ENCODE measurements at regions not wholly inside any gene's neighbourhood (a gene's known extent, or its start where the extent isn't known, plus 50 kb on each side); places are given as distances from the start of the nearest gene placed in this dataset.

- Histone ChIP-seq H3K4me1 (ENCODE audit: control insufficient read depth in 4 of 4, insufficient read depth in 4 of 4, low read length in 3 of 4) (no peaks in the 10 kb centered on the region), H3K27me3 (ENCODE audit: control insufficient read depth in 4 of 4, insufficient read depth in 4 of 4, low read length in 3 of 4) (peaks cover 0 to 3% (median 1%) of the 10 kb centered on the region in 4 donors), H3K36me3 (ENCODE audit: control insufficient read depth in 4 of 4, insufficient read depth in 3 of 4, low read depth in 1 of 4, low read length in 3 of 4) (no peaks in the 10 kb centered on the region), H3K9ac (ENCODE audit: low read depth in 1 of 2, low read length in 2 of 2) (no peak overlapping the region), H3K27ac (ENCODE audit: low read depth in 1 of 2, low read length in 2 of 2) (no peak overlapping the region), H3K9me3 (ENCODE audit: control insufficient read depth in 4 of 4, low read length in 3 of 4) (no peaks in the 10 kb centered on the region), H3K4me3 (ENCODE audit: low read depth in 1 of 3, low read length in 3 of 3) (no peak overlapping the region)
- 65% methylated on average over 2 of the region's 2 CpGs for WGBS
- no peak for TF ChIP-seq RAD21 (IDR thresholded peaks at IDR 0.05)
- no peak for TF ChIP-seq JUND (IDR thresholded peaks at IDR 0.05)
- TF ChIP-seq HNF4A (conservative IDR thresholded peaks at IDR 0.05), result no peak
- no peak for TF ChIP-seq YY1 (IDR thresholded peaks at IDR 0.05)
- TF ChIP-seq ZBTB33 (IDR thresholded peaks at IDR 0.05), result no peak
- TF ChIP-seq TAF1 (conservative IDR thresholded peaks at IDR 0.05), result no peak
- TF ChIP-seq FOXA1 (IDR thresholded peaks at IDR 0.05), result no peak
- no peak for TF ChIP-seq NR2F2 (IDR thresholded peaks at IDR 0.05)
- no peak for TF ChIP-seq SP1 (IDR thresholded peaks at IDR 0.05)
- no peak for TF ChIP-seq CTCF (IDR thresholded peaks at IDR 0.05; ENCODE audit: low read depth, low read length, missing input control)
- TF ChIP-seq REST (IDR thresholded peaks at IDR 0.05), result no peak
- DNase-seq (ENCODE audit: low spot score), result no peak
Measured at GRCh38 chr2:223230352-223230751, 178.4 kb downstream of the KCNE4 start.

GRCh38 chr2:223232285-223232684, 180.3 kb downstream of the KCNE4 start:
- Histone ChIP-seq H3K27me3 (ENCODE audit: control insufficient read depth in 4 of 4, insufficient read depth in 4 of 4, low read length in 3 of 4) (peaks cover 0 to 2% (median under 1%) of the 10 kb centered on the region in 4 donors), H3K27ac (ENCODE audit: low read depth in 1 of 2, low read length in 2 of 2) (no peak overlapping the region), H3K4me1 (ENCODE audit: control insufficient read depth in 4 of 4, insufficient read depth in 4 of 4, low read length in 3 of 4) (no peaks in the 10 kb centered on the region), H3K36me3 (ENCODE audit: control insufficient read depth in 4 of 4, insufficient read depth in 3 of 4, low read depth in 1 of 4, low read length in 3 of 4) (no peaks in the 10 kb centered on the region), H3K4me3 (ENCODE audit: low read depth in 1 of 3, low read length in 3 of 3) (no peak overlapping the region), H3K9ac (ENCODE audit: low read depth in 1 of 2, low read length in 2 of 2) (no peak overlapping the region), H3K9me3 (ENCODE audit: control insufficient read depth in 4 of 4, low read length in 3 of 4) (no peaks in the 10 kb centered on the region)
- no peak for DNase-seq (ENCODE audit: low spot score)
- WGBS, result 64% methylated on average over 1 of the region's 1 CpG
- TF ChIP-seq YY1 (IDR thresholded peaks at IDR 0.05) (no peak), REST (IDR thresholded peaks at IDR 0.05) (no peak), HNF4A (conservative IDR thresholded peaks at IDR 0.05) (no peak), RXRA (IDR thresholded peaks at IDR 0.05) (no peak), GABPA (IDR thresholded peaks at IDR 0.05 in 1 of 2, conservative IDR thresholded peaks at IDR 0.05 in 1 of 2) (no peak), FOXA1 (IDR thresholded peaks at IDR 0.05) (no peak), ZBTB33 (IDR thresholded peaks at IDR 0.05) (no peak), TAF1 (conservative IDR thresholded peaks at IDR 0.05) (no peak), RAD21 (IDR thresholded peaks at IDR 0.05) (no peak), ATF3 (IDR thresholded peaks at IDR 0.05) (no peak), EGR1 (IDR thresholded peaks at IDR 0.05; ENCODE audit: low read depth in 2 of 2) (no peak), JUND (IDR thresholded peaks at IDR 0.05) (no peak), FOXA2 (IDR thresholded peaks at IDR 0.05) (no peak), NR2F2 (IDR thresholded peaks at IDR 0.05) (no peak), MAX (IDR thresholded peaks at IDR 0.05) (no peak), SP1 (IDR thresholded peaks at IDR 0.05) (no peak), HNF4G (IDR thresholded peaks at IDR 0.05) (no peak)

Data from liver (tissue), 8 donors.